ENCODE measurements at regions not wholly inside any gene's neighbourhood (a gene's known extent, or its start where the extent isn't known, plus 50 kb on each side); places are given as distances from the start of the nearest gene placed in this dataset.
"Not testable (repeated sequence)": the region's sequence is repeated elsewhere in the genome, so short reads cannot be mapped to it uniquely, and the experiment has no call there.

DNA sequence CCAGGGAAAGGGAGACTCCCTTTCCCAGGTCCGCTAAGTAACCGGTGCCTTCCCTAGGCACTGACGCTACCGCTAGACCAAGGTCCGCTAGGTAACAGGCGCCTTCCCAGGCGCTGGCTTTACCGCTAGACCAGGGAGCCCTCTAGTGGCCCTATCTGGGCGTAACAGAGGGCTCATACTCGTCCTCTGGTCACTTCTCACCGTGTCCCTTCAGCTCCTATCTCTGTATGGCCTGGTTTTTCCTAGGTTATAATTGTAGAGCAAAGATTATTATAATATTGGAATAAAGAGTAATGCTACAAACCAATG, 921.3 kb upstream of the PCDH10 start:
- TF ChIP-seq, protein P1, sequence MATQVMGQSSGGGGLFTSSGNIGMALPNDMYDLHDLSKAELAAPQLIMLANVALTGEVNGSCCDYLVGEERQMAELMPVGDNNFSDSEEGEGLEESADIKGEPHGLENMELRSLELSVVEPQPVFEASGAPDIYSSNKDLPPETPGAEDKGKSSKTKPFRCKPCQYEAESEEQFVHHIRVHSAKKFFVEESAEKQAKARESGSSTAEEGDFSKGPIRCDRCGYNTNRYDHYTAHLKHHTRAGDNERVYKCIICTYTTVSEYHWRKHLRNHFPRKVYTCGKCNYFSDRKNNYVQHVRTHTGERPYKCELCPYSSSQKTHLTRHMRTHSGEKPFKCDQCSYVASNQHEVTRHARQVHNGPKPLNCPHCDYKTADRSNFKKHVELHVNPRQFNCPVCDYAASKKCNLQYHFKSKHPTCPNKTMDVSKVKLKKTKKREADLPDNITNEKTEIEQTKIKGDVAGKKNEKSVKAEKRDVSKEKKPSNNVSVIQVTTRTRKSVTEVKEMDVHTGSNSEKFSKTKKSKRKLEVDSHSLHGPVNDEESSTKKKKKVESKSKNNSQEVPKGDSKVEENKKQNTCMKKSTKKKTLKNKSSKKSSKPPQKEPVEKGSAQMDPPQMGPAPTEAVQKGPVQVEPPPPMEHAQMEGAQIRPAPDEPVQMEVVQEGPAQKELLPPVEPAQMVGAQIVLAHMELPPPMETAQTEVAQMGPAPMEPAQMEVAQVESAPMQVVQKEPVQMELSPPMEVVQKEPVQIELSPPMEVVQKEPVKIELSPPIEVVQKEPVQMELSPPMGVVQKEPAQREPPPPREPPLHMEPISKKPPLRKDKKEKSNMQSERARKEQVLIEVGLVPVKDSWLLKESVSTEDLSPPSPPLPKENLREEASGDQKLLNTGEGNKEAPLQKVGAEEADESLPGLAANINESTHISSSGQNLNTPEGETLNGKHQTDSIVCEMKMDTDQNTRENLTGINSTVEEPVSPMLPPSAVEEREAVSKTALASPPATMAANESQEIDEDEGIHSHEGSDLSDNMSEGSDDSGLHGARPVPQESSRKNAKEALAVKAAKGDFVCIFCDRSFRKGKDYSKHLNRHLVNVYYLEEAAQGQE (IDR thresholded peaks at IDR 0.05; ENCODE audit: borderline replicate concordance), result not testable (repeated sequence)
- TF ChIP-seq RAD21 (conservative IDR thresholded peaks at IDR 0.05); POLR2AphosphoS5 (IDR thresholded peaks at IDR 0.05); EZH2 (IDR thresholded peaks at IDR 0.05; ENCODE audit: borderline replicate concordance, insufficient read depth, low read length, poor library complexity, severe bottlenecking); SMC3 (conservative IDR thresholded peaks at IDR 0.05; ENCODE audit: poor library complexity); TAF1 (IDR thresholded peaks at IDR 0.05; ENCODE audit: low read depth); EP300 (conservative IDR thresholded peaks at IDR 0.05; ENCODE audit: poor library complexity, severe bottlenecking): not testable (repeated sequence)
- TF ChIP-seq, protein P2, sequence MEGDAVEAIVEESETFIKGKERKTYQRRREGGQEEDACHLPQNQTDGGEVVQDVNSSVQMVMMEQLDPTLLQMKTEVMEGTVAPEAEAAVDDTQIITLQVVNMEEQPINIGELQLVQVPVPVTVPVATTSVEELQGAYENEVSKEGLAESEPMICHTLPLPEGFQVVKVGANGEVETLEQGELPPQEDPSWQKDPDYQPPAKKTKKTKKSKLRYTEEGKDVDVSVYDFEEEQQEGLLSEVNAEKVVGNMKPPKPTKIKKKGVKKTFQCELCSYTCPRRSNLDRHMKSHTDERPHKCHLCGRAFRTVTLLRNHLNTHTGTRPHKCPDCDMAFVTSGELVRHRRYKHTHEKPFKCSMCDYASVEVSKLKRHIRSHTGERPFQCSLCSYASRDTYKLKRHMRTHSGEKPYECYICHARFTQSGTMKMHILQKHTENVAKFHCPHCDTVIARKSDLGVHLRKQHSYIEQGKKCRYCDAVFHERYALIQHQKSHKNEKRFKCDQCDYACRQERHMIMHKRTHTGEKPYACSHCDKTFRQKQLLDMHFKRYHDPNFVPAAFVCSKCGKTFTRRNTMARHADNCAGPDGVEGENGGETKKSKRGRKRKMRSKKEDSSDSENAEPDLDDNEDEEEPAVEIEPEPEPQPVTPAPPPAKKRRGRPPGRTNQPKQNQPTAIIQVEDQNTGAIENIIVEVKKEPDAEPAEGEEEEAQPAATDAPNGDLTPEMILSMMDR (IDR thresholded peaks at IDR 0.05; ENCODE audit: poor library complexity, severe bottlenecking), result not testable (repeated sequence)
